IPS-18c (cell line): ENCODE measurements at regions not wholly inside any gene's neighbourhood (a gene's known extent, or its start where the extent isn't known, plus 50 kb on each side); places are given as distances from the start of the nearest gene placed in this dataset.

Experiments
- H3K4me3 ChIP-seq: 2 replicates; pipeline ENCODE4 v1.7.0; 2013; ENCODE audit warnings: low read depth, mild to moderate bottlenecking, low read length, moderate library complexity; ENCODE audit not compliant: insufficient read depth
- H3K9me3 ChIP-seq: one replicate; pipeline ENCODE4 v1.6.1; 2013; ENCODE audit warnings: mild to moderate bottlenecking, low read length, moderate library complexity; ENCODE audit not compliant: control insufficient read depth, insufficient read depth

GRCh38 chr4:111204797-111205196, 581.9 kb upstream of the PITX2 start:
- Histone ChIP-seq H3K9me3 (no peaks in the 10 kb centered on the region), H3K4me3 (no peak overlapping the region)

DNA sequence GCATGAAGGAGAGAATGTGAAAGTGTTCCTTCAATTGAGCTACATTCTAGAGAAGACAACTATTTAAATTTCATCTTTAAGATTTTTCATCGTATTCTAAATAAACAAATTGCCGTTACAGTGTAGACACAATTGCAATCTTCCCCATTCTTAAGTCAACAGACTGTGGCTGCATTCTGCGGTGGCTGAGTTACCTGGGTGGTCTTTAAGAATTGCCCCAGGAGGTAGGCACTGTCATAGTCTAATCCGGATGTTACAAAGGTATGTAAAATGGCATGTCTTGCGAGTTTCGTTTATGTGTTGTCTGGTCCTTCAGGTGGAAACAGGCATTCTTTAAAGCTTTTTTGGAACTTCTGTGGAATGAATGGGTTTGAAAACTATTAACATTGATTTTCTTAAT, 586.1 kb upstream of the PITX2 start:
- no peaks in the 10 kb centered on the region for H3K9me3 ChIP-seq
- no peak overlapping the region for H3K4me3 ChIP-seq

DNA sequence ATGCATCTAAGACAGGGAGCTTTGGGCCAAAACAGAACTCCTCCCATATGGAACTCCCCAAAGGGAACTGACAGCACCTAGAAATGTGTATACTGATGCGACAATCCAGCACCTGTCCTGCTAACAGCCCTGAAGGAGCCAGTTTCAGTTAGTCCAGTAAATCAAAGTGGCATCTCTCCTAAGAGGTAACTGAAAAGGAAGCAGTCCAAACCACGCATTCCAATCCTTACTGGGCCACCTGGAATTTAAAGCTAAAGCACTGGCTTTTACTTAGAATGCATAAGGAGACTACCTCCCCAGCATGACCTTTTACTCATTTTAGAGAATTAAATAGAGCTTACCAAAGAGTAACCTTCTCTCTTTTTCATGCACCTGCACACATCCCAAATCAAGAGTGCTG, 586.8 kb upstream of the PITX2 start:
- Histone ChIP-seq H3K4me3 (no peak overlapping the region), H3K9me3 (no peaks in the 10 kb centered on the region)

- Histone ChIP-seq H3K9me3 (no peaks in the 10 kb centered on the region), H3K4me3 (no peak overlapping the region)
Observed at GRCh38 chr4:111210595-111210994, 587.7 kb upstream of the PITX2 start.

DNA sequence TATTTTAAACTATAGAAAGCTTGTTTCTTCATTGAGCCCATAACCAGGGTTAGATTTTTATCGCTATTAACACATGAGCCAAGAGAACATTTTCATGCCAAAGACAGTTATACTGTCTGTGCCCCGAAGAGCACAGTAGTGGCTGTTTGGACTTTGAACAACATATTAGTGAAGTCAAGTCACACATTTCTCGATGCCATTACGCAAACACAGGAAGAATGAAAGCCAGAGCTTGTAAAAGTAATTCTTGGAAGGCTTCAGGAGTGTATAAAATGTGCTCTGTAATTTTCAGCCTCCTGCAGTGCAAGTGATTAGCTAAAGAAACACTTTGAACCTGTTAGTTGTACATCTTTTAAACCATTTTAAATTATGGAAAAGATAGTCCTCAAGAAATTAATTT, 590.7 kb upstream of the PITX2 start:
- Histone ChIP-seq H3K9me3 (no peaks in the 10 kb centered on the region), H3K4me3 (no peak overlapping the region)

- H3K4me3 ChIP-seq = no peak overlapping the region
- H3K9me3 ChIP-seq = no peaks in the 10 kb centered on the region
Observed at GRCh38 chr4:111214371-111214770, 591.5 kb upstream of the PITX2 start.

GRCh38 chr4:111215755-111216154, 592.9 kb upstream of the PITX2 start:
- Histone ChIP-seq H3K9me3 (no peaks in the 10 kb centered on the region), H3K4me3 (no peak overlapping the region)

GRCh38 chr4:111216791-111217190, 593.9 kb upstream of the PITX2 start:
- Histone ChIP-seq H3K9me3 (no peaks in the 10 kb centered on the region), H3K4me3 (no peak overlapping the region)

DNA sequence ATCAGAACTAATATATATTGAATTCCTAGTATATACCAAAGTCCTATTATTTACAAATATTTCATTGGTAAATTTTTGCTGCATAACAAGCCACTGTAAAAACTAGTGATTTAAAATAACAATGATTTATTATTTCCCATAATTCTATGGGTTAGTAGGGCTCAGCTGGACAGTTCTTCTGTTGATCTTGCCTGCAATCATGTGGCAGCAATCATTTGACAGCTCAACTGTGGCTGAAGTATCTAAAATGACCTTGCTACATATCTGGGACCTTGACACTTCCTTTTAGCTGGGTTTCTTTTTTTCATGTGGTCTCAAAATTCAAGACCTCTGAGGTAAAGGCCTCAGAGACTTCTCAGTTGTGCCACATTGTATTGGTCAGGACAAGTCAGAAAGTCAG, 598.5 kb upstream of the PITX2 start:
- no peak overlapping the region for H3K4me3 ChIP-seq
- H3K9me3 ChIP-seq = no peaks in the 10 kb centered on the region

DNA sequence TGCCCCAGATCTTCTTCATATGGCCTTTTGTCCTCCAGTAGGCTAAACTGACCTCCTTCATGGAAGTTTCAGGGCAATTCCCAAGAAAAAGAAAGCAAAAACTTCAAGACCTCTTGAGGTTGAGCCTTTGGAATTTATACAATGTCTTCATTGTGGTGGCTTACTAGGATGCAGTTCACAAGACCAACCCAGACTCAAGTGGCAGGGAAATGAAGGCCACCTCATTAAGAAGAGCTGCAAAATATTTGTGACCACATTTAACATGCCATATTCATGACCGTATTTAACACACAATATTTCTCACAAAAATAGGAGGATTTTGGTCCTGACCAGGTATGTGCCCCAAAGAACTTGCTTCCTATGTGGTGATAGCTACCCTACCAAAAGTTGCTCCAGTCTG, 605.5 kb upstream of the PITX2 start:
- no peaks in the 10 kb centered on the region for H3K9me3 ChIP-seq
- H3K4me3 ChIP-seq = no peak overlapping the region

DNA sequence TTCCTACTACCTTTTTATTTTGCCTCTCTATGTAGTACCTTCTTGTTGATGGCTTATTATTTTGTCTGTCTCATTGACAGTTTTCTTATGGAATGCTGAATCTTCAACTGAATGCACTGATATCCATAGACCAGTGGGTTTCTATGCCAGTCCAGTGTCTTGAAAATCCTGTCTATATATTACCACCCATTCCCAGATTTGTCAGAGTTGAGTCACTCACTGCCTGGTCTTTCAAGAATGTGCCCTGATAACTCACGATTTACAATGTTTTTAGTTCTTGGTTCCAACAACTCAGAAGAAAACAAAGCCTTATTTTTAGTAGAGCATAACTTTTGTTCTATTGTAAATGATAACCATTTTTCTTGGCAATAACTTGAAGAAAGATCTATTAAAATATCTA, 606.0 kb upstream of the PITX2 start:
- Histone ChIP-seq H3K9me3 (no peaks in the 10 kb centered on the region), H3K4me3 (no peak overlapping the region)

DNA sequence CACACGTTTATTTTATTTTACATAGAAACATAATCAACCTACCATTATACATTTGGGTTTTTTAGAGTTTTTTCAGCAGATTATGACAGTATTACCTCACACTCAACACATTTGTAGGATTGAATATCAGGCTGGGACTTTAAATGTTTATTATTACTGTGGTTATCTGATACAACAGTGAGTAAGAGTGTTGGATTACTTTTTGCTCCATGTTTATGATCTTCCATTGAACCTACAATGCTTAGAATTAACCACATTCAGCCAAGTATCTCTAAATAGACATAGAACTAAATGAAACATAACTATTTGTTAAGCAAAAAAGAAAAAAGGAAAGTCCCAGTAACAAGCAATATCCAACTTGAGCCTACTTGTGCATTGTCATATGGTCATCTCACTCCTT, 607.4 kb upstream of the PITX2 start:
- no peak overlapping the region for H3K4me3 ChIP-seq
- no peaks in the 10 kb centered on the region for H3K9me3 ChIP-seq

DNA sequence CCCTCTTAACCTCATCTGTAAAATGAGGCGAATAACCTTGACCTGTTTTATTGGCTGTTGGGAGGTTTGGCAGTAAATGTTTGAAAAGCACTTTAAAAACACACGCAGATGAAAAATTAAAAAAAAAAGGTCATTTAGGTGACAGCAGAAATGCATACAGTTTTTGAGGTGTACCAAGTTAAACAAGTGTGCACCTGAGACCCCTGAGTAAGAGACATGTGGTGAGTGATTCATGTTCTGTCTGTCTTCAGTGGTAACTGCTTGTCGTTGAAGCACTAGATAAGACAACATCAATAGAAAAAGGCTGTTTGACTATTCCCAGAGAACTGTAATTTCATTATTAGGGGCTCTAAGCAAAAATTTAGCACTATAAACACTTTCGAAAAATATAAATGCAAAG, 608.4 kb upstream of the PITX2 start:
- no peaks in the 10 kb centered on the region for H3K9me3 ChIP-seq
- H3K4me3 ChIP-seq = no peak overlapping the region

- Histone ChIP-seq H3K9me3 (no peaks in the 10 kb centered on the region), H3K4me3 (no peak overlapping the region)
Observed at GRCh38 chr4:111234939-111235338, 612.1 kb upstream of the PITX2 start.

GRCh38 chr4:111263836-111264235, 641.0 kb upstream of the PITX2 start:
- no peaks in the 10 kb centered on the region for H3K9me3 ChIP-seq
- H3K4me3 ChIP-seq = no peak overlapping the region

GRCh38 chr4:111266937-111267336, 644.1 kb upstream of the PITX2 start:
- H3K4me3 ChIP-seq = no peak overlapping the region
- no peaks in the 10 kb centered on the region for H3K9me3 ChIP-seq

DNA sequence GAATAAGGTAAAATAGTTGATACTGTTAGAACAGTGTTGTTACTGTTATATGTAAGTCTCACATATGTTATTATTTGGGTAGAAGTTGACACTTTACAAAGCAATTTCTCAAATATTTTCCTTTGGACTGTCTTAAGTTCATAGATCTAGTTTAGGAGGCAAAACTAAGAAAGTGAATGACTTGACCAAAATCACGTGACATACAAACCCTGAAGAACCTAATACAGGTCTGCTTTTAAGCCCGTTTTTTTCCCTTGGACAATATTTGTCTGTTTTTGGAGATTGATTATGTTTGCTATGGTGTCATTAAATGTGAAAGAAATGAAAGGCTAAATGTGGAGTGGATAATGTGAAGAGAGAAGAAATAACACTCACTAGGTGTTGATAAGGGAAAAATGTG, 644.9 kb upstream of the PITX2 start:
- no peaks in the 10 kb centered on the region for H3K9me3 ChIP-seq
- H3K4me3 ChIP-seq = no peak overlapping the region

GRCh38 chr4:111268769-111269414, 646.0 kb upstream of the PITX2 start:
- no peaks in the 10 kb centered on the region for H3K9me3 ChIP-seq
- no peak overlapping the region for H3K4me3 ChIP-seq

DNA sequence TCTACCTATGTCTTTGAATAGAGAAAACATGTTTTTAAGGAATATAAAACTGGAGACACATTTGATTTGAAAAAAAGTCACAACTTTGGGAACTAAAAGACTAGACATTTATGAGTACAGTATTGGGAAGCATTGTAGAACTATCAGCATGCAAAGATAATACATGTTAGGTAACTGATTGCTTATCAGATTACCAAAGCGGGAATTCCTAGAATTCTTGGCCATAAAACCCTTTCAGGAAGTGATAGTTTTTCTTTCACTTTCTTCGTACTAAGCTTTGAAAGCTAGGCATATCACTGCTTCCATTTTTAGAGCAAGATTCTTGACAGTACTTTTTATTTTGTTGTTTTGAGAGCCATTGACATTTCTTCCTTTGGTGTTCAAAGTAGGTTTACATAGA, 646.6 kb upstream of the PITX2 start:
- H3K4me3 ChIP-seq = no peak overlapping the region
- H3K9me3 ChIP-seq = no peaks in the 10 kb centered on the region
